ENCODE measurements at regions not wholly inside any gene's neighbourhood (a gene's known extent, or its start where the extent isn't known, plus 50 kb on each side); places are given as distances from the start of the nearest gene placed in this dataset.

- Histone ChIP-seq H3K9me3 (ENCODE audit: control insufficient read depth, insufficient read depth, low read depth, low read length) (no peaks in the 10 kb centered on the region), H3K4me3 (ENCODE audit: low read depth, low read length) (no peak overlapping the region), H3K27ac (ENCODE audit: extremely low read depth, low read depth, low read length) (no peak overlapping the region), H3K36me3 (ENCODE audit: control insufficient read depth in 2 of 2, insufficient read depth in 1 of 2, low read length in 2 of 2) (no peaks in the 10 kb centered on the region), H3K4me1 (ENCODE audit: control insufficient read depth, insufficient read depth, low read length) (no peaks in the 10 kb centered on the region)
- ChIA-PET CTCF (no interaction called here), POLR2A (no interaction called here)
- no peak for TF ChIP-seq ZNF626 (tag by site-specific recombination; IDR thresholded peaks at IDR 0.05)
- TF ChIP-seq TSHZ1 (tag by site-specific recombination; IDR thresholded peaks at IDR 0.05; ENCODE audit: borderline replicate concordance), result no peak
- no peak for TF ChIP-seq GFI1B (tag by site-specific recombination; IDR thresholded peaks at IDR 0.05)
- no peak for TF ChIP-seq YY2 (tag by site-specific recombination; IDR thresholded peaks at IDR 0.05)
- TF ChIP-seq SP7 (tag by site-specific recombination; IDR thresholded peaks at IDR 0.05), result no peak
- no peak for TF ChIP-seq ZNF747 (tag by site-specific recombination; IDR thresholded peaks at IDR 0.05)
- TF ChIP-seq ZNF16 (tag by site-specific recombination; IDR thresholded peaks at IDR 0.05; ENCODE audit: low read depth), result no peak
- TF ChIP-seq ZFP41 (tag by site-specific recombination; IDR thresholded peaks at IDR 0.05; ENCODE audit: borderline replicate concordance), result no peak
- no peak for TF ChIP-seq ZNF560 (tag by site-specific recombination; IDR thresholded peaks at IDR 0.05; ENCODE audit: borderline replicate concordance)
- no peak for TF ChIP-seq ZIC2 (tag by site-specific recombination; IDR thresholded peaks at IDR 0.05)
- TF ChIP-seq ZBTB49 (tag by site-specific recombination; IDR thresholded peaks at IDR 0.05; ENCODE audit: low read depth), result no peak
- no peak for TF ChIP-seq ZNF292 (tag by site-specific recombination; IDR thresholded peaks at IDR 0.05; ENCODE audit: borderline replicate concordance, low read depth)
- no peak for TF ChIP-seq YY1 (tag by site-specific recombination; IDR thresholded peaks at IDR 0.05)
- TF ChIP-seq ZNF274 (IDR thresholded peaks at IDR 0.05; ENCODE audit: low read length), result no peak
- TF ChIP-seq ZNF274 (tag by site-specific recombination; IDR thresholded peaks at IDR 0.05; ENCODE audit: borderline replicate concordance), result no peak
Observed at GRCh38 chr9:108149326-108149725, 659.8 kb upstream of the KLF4 start.

GRCh38 chr9:108142504-108143201 lies 653.1 kb upstream of the KLF4 start:
- Histone ChIP-seq H3K4me1 (ENCODE audit: control insufficient read depth, insufficient read depth, low read length) (no peaks in the 10 kb centered on the region), H3K36me3 (ENCODE audit: control insufficient read depth in 2 of 2, insufficient read depth in 1 of 2, low read length in 2 of 2) (no peaks in the 10 kb centered on the region), H3K9me3 (ENCODE audit: control insufficient read depth, insufficient read depth, low read depth, low read length) (no peaks in the 10 kb centered on the region), H3K4me3 (ENCODE audit: low read depth, low read length) (no peak overlapping the region), H3K27ac (ENCODE audit: extremely low read depth, low read depth, low read length) (no peak overlapping the region)
- ChIA-PET CTCF (interaction anchor here (0.6 to 1.2 kb wide), 2 partner anchors 8 to 368 kb away, joined by 3 to 5 read pairs; no protein-coding TSS in a partner anchor), POLR2A (interaction anchor here (0.6 kb wide), 1 partner anchor 83 kb away, joined by 3 read pairs; no protein-coding TSS in a partner anchor)
- TF ChIP-seq ZNF830 (tag by site-specific recombination; IDR thresholded peaks at IDR 0.05; ENCODE audit: low read depth), result no peak
- TF ChIP-seq ZNF292 (tag by site-specific recombination; IDR thresholded peaks at IDR 0.05; ENCODE audit: borderline replicate concordance, low read depth), result no peak
- no peak for TF ChIP-seq ZNF791 (tag by site-specific recombination; IDR thresholded peaks at IDR 0.05)
- TF ChIP-seq ZNF645 (tag by site-specific recombination; IDR thresholded peaks at IDR 0.05), result no peak
- TF ChIP-seq ATF2 (tag by site-specific recombination; IDR thresholded peaks at IDR 0.05; ENCODE audit: low read depth), result no peak
- no peak for TF ChIP-seq ZSCAN18 (tag by site-specific recombination; IDR thresholded peaks at IDR 0.05)
- TF ChIP-seq HOXD13 (CRISPR knock-in tag; IDR thresholded peaks at IDR 0.05; ENCODE audit: borderline replicate concordance), result no peak
- no peak for TF ChIP-seq ZNF362 (tag by site-specific recombination; IDR thresholded peaks at IDR 0.05)
- no peak for TF ChIP-seq ZNF768 (tag by site-specific recombination; IDR thresholded peaks at IDR 0.05)
- TF ChIP-seq BCL11B (tag by site-specific recombination; IDR thresholded peaks at IDR 0.05; ENCODE audit: low read depth), result no peak
